Nephron progenitor cell (in vitro differentiated cells): ENCODE measurements at regions not wholly inside any gene's neighbourhood (a gene's known extent, or its start where the extent isn't known, plus 50 kb on each side); places are given as distances from the start of the nearest gene placed in this dataset.

Source experiments
- DNase-seq: peaks from one replicate; pipeline ENCODE4 v3.0.0; 2021
- H3K27ac Mint-ChIP-seq: 2 replicates; pipeline ENCODE4 v1.8.0; 2021; ENCODE audit warnings: mild to moderate bottlenecking, moderate library complexity, mixed read lengths
- H3K27me3 Mint-ChIP-seq: 2 replicates; pipeline ENCODE4 v1.8.0; 2021; ENCODE audit warnings: mild to moderate bottlenecking, low read depth, mixed read lengths; ENCODE audit not compliant: poor library complexity
- H3K36me3 Mint-ChIP-seq: 2 replicates; pipeline ENCODE4 v1.8.0; 2021; ENCODE audit warnings: low read depth, mixed read lengths
- H3K4me1 Mint-ChIP-seq: 2 replicates; pipeline ENCODE4 v1.8.0; 2021; ENCODE audit warnings: mixed read lengths
- H3K4me3 Mint-ChIP-seq: 2 replicates; pipeline ENCODE4 v1.8.0; 2021; ENCODE audit warnings: mild to moderate bottlenecking, moderate library complexity, mixed read lengths
- H3K9me3 Mint-ChIP-seq: 2 replicates; pipeline ENCODE4 v1.8.0; 2021; ENCODE audit warnings: mild to moderate bottlenecking, moderate library complexity, mixed read lengths
- CTCF ChIP-seq: fragments of 200-600 bp; sonication (generic); IDR thresholded peaks from 2 replicates; pipeline ENCODE4 v1.5.0; 2021; ENCODE audit warnings: antibody characterized with exemption

- Mint-ChIP-seq H3K4me3 (no peak overlapping the region), H3K27me3 (no peaks in the 10 kb centered on the region)
Measured at GRCh38 chr10:4632757-4633156, 193.2 kb upstream of the AKR1E2 start.

GRCh38 chr10:4626919-4627318 lies 199.1 kb upstream of the AKR1E2 start:
- no peak overlapping the region for H3K27ac Mint-ChIP-seq
- no peak overlapping the region for H3K4me3 Mint-ChIP-seq
- no peaks in the 10 kb centered on the region for H3K27me3 Mint-ChIP-seq
- peaks cover 4% of the 10 kb centered on the region for H3K36me3 Mint-ChIP-seq
- no peak for TF ChIP-seq CTCF
- DNase-seq: no peak
- peaks cover 22% of the 10 kb centered on the region for H3K9me3 Mint-ChIP-seq
- H3K4me1 Mint-ChIP-seq: peaks cover 22% of the 10 kb centered on the region

More at GRCh38 chr10:4632757-4633156, 193.2 kb upstream of the AKR1E2 start:
- DNase-seq: no peak
- Mint-ChIP-seq H3K27ac (no peak overlapping the region), H3K36me3 (peaks cover 2% of the 10 kb centered on the region), H3K9me3 (peaks cover 10% of the 10 kb centered on the region), H3K4me1 (peaks cover 34% of the 10 kb centered on the region)
- TF ChIP-seq CTCF: no peak

GRCh38 chr10:4623757-4624420 lies 202.1 kb upstream of the AKR1E2 start:
- H3K27ac Mint-ChIP-seq: no peak overlapping the region
- DNase-seq: no peak
- no peak overlapping the region for H3K4me3 Mint-ChIP-seq
- H3K36me3 Mint-ChIP-seq: peaks cover 4% of the 10 kb centered on the region
- peaks cover 8% of the 10 kb centered on the region for H3K27me3 Mint-ChIP-seq
- no peak for TF ChIP-seq CTCF
- peaks cover 18% of the 10 kb centered on the region for H3K9me3 Mint-ChIP-seq
- H3K4me1 Mint-ChIP-seq: peaks cover 12% of the 10 kb centered on the region

GRCh38 chr10:4623200-4623599 lies 202.8 kb upstream of the AKR1E2 start:
- no peak overlapping the region for H3K27ac Mint-ChIP-seq
- H3K9me3 Mint-ChIP-seq: peaks cover 14% of the 10 kb centered on the region
- DNase-seq: no peak
- peaks cover 12% of the 10 kb centered on the region for H3K4me1 Mint-ChIP-seq
- no peak for TF ChIP-seq CTCF
- H3K4me3 Mint-ChIP-seq: no peak overlapping the region
- peaks cover 4% of the 10 kb centered on the region for H3K36me3 Mint-ChIP-seq
- peaks cover 8% of the 10 kb centered on the region for H3K27me3 Mint-ChIP-seq

- Mint-ChIP-seq H3K36me3 (peaks cover 4% of the 10 kb centered on the region), H3K4me3 (no peak overlapping the region), H3K27me3 (peaks cover 8% of the 10 kb centered on the region), H3K4me1 (peaks cover 12% of the 10 kb centered on the region), H3K27ac (no peak overlapping the region), H3K9me3 (peaks cover 12% of the 10 kb centered on the region)
- no peak for DNase-seq
- no peak for TF ChIP-seq CTCF
Measured at GRCh38 chr10:4622384-4622783, 203.6 kb upstream of the AKR1E2 start.

- no peak for DNase-seq
- Mint-ChIP-seq H3K9me3 (peaks cover 20% of the 10 kb centered on the region), H3K4me3 (no peak overlapping the region), H3K27ac (no peak overlapping the region), H3K4me1 (no peaks in the 10 kb centered on the region), H3K36me3 (peaks cover 10% of the 10 kb centered on the region), H3K27me3 (peaks cover 11% of the 10 kb centered on the region)
- TF ChIP-seq CTCF: no peak
Measured at GRCh38 chr10:4617589-4617988, 208.4 kb upstream of the AKR1E2 start.
